GM21576 (cell line): ENCODE measurements at regions not wholly inside any gene's neighbourhood (a gene's known extent, or its start where the extent isn't known, plus 50 kb on each side); places are given as distances from the start of the nearest gene placed in this dataset.

ENCODE experiments used
- ATAC-seq: cut with Tn5 transposase; IDR thresholded peaks from one replicate; pipeline ENCODE4 v1.9.1; 2021; ENCODE audit warnings: mild to moderate bottlenecking, moderate library complexity; ENCODE audit not compliant: unreplicated experiment

DNA sequence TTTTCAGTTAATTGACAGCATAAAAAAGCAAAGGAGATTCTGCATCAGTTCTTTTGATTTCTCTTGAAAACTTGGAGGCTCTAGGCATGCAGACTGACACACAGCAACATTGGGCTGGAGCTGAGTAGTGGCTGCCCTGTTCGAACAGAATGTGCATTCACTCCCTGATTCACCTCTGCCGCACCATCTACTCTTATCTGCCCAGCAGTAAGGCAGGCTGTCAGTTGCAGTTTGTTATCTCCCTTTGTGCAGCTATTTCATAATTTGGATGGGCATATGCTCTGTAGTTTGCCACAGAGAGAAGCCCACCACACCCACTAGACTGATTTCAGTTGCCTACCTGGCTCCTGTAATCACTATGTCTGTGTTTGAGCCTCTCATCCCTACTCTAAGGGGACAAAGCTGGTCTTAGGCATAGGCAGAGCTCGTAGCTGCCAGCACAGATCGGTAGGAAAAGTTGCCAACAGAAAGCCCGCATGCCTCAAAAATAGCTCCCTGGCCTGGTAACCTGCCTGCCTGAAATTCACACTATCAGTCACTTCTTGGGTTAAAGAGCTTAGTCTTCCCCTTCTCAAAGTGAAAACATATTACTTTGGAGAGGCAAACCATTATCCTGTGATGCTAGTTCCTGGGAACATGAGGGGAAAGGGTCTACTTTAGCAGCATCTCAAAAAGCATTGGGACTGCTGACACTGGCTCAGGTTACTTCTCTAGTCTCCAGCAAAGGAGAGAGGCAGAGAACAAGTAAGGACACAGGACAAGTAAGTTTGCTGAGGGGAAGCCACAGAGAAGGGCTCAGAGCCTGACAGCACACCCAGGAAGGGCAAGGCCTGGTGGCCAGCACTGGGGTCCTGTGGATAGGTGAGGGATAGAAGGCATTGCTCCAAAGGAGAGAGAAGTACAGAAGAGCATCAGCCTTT is 75.9 kb upstream of the TMEM164 start:
- no peak for ATAC-seq

DNA sequence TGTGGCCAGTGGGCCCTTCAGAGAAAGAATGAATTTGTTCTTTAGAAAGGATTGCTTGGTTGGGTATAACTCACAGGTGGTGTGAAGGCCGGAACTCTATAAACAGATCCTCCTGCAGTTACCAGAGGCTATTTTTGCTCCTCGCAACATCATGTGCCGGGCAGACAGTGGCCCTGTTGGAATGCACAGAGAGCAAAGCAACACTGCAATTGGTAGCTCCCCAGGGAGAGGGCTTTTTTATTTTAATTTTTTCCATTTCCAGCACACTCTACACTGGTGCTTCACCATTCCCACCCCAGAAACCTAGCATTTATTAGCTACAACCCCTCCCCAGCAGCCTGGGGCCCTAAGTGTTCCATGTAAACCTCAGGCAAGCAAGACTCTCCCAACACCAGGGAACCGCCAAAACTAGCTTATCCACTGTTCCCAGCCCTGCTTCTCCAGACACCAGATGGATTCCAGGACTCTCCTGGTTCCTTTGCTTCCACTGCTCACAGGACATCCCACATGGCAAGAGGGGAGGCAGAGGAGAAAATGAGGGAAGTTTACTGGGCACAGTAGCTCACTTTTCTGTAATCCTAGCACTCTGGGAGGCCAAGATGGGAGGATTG is 75.1 kb upstream of the TMEM164 start:
- ATAC-seq: no peak

DNA sequence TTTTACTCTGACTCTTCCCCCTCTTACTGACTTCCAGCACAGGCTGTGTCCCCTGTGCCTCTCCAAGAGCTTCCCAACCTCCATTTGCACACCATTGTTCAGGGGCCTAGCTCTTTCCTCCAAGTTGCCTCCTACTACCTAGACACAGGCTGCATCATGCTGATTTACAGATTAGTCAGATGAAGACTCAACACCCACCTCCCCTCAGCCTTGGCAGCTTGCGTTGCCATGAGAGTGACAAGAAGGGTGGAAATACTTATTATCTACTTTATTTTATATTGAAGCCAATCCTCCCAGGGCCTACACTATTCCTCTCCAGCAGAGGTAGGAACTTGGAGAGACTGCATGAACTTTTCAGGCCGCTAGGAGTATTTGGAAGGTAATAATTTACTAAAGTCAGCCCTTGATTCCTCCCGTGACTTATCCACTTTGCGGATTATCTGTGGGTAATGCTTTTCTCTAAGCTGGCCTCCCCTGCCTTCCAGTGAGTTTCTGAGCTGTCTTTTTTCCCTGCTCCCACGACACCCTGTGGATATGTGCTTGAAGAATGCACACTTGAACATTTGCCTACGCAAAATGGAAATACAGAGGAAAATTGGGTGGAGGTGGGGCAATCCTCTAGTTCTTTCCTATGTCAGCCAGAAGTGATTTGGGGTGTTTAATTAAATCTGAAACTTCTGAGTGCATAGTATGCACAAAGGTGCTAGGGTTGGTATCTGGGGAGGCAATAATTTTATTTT is 74.1 kb upstream of the TMEM164 start:
- no peak for ATAC-seq

GRCh38 chrX:109931677-109932076 is 71.2 kb upstream of the TMEM164 start:
- no peak for ATAC-seq

- no peak for ATAC-seq
Observed at GRCh38 chrX:109934434-109934833, 68.5 kb upstream of the TMEM164 start.

GRCh38 chrX:109934935-109935334 is 68.0 kb upstream of the TMEM164 start:
- no peak for ATAC-seq

DNA sequence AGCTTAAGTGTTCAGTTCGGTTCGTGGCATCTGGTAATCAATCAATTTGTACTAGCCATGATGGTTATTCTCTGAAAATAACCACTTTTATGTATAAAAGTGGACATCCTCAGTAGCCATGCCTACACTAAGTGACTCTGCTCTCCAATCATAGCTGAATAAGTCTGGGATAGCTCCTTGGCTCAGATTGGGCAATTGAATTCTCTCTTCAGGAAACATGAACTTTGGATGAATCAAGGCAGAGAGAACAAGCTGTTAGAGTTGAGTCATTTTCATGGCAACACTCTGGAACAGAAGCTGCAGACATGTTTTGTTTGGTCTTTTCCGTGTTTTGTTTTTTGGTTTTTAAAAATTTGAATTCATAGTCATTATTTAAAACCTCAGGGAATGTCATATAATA is 66.8 kb upstream of the TMEM164 start:
- ATAC-seq: no peak

GRCh38 chrX:109936598-109936997 is 66.3 kb upstream of the TMEM164 start:
- ATAC-seq: no peak

DNA sequence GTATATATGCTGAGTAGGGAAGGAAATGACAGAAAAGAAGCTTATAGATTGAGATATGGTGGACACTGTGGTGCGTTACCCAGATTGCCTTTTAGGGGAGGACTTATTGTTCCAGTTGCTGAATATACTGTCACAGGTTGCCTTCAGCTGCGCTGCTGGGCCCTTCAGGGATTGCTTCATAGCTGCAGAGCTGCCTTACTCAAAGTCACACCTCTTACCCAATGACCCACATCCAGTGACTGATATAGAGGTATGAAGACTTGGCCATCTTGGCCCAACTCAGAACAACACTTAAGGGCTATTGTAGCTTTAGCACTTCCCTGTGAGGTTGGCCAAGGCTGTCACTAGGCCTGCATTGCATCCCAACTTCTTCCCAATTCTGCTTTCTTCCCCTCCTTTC is 63.4 kb upstream of the TMEM164 start:
- no peak for ATAC-seq

GRCh38 chrX:109940411-109940810 is 62.5 kb upstream of the TMEM164 start:
- ATAC-seq: no peak

- ATAC-seq: no peak
Observed at GRCh38 chrX:109943092-109943739, 59.7 kb upstream of the TMEM164 start.

GRCh38 chrX:109943740-109944092 is 59.2 kb upstream of the TMEM164 start:
- no peak for ATAC-seq

DNA sequence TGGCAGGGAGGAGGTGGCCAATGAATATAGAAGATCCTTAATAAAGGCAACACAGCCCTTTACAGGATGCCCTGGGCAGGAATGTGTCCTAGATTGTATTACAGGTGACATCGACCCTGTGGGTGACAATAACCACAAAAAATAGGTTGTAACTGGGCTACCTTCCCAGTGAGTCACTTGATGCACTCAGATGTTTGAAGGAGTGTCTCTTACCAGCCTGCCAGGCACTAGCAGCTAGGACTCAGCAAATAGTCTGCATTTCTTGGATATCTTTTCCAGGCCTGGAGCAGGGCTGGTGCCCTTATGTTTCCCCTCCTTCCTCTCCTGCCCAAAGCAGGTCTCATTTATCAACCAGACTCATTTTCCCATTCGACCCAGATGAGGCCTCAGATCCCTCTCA is 50.9 kb upstream of the TMEM164 start:
- no peak for ATAC-seq

DNA sequence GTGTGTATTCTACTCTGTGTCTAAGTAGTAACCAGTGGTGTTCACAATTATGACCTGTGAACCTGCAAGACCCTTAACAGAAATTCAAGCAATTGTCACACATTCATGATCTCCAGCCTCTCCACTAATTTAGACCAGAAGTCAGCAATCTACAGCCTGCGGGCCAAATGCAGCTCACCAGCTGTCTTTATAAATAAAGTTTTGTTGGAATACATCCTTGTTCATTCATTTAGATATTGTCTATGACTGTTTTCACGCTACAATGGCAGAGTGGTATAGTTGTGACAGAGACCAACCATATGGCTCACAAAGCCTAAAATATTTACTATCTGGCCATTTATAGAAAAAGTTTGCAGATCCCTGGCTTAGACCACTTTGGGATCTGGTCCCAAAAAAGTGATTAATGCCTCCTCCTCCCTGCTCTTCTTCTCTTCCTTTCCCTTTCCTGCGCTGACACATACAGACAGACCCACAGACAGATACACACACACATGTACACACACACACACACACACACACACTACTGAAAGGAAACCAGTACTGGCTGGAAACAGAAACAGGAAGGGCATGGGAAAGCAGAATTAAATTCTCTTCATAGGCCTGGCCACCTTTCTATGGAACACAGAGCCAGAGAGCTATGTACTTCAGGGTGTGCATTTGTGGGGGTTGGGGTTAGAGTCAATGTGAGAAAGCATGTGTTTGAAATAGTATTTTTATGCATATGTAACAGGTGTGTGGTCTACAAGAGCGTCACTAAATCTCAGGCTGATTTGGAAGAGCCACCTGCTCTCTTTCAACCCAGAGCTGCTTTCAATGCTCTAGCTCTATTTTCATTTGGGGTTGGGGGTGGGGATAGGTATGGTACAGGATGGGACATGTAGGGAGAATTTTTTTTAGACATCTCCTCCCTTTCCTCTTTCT is 49.7 kb upstream of the TMEM164 start:
- peak; percentile 71 for ATAC-seq
